Spleen (tissue), 7 donors: ENCODE measurements at regions not wholly inside any gene's neighbourhood (a gene's known extent, or its start where the extent isn't known, plus 50 kb on each side); places are given as distances from the start of the nearest gene placed in this dataset.

Experiments used
- POLR2A ChIP-seq, 3 donors: fragments of 450-650 bp; IDR thresholded peaks; one replicate each; pipeline ENCODE4 v1.5.1; 2017; ENCODE audit warnings: antibody characterized with exemption in 3 of 3, mild to moderate bottlenecking in 1 of 3
- TF ChIP-seq, protein P1 (sequence below), 11 experiments: fragments of 200-600 bp in 7 of 11; fragments of 450-650 bp in 4 of 11; sonication (generic) in 4 of 11; IDR thresholded peaks in 8 of 11; conservative IDR thresholded peaks in 3 of 11; 1 replicate in 7 of 11; 2 replicates in 4 of 11; pipeline versions ENCODE4 v1.4.0 to v1.8.0; 2016 to 2021; ENCODE audit warnings: antibody characterized with exemption in 11 of 11, inconsistent platforms in 4 of 11, mild to moderate bottlenecking in 1 of 11
- donor health status: DM: no; HTN: no; CAD: no; lungs with moderate emphysema.
- donor health status: DM: no; HTN: no; CAD: no.
- donor health status: DM: no; HTN: no; CAD: no.

DNA sequence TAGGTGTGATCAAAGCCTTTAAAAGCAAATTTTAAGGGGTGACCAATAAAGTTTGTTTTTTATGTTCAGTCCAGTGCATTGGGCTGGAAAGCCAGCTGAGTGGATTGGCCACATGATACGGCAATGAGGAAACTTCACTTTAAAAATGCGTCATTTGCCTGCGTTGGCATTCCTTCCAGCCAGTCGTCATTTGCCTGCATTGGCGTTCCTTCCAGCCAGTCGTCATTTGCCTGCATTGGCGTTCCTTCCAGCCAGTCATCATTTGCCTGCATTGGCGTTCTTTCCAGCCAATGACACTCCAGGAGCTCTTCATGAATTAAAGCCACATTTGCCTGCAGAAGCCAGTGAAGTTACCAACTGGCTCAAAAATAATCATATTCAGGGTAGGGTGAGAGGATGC, 378.6 kb downstream of the SMOC2 start:
- TF ChIP-seq, protein P1, sequence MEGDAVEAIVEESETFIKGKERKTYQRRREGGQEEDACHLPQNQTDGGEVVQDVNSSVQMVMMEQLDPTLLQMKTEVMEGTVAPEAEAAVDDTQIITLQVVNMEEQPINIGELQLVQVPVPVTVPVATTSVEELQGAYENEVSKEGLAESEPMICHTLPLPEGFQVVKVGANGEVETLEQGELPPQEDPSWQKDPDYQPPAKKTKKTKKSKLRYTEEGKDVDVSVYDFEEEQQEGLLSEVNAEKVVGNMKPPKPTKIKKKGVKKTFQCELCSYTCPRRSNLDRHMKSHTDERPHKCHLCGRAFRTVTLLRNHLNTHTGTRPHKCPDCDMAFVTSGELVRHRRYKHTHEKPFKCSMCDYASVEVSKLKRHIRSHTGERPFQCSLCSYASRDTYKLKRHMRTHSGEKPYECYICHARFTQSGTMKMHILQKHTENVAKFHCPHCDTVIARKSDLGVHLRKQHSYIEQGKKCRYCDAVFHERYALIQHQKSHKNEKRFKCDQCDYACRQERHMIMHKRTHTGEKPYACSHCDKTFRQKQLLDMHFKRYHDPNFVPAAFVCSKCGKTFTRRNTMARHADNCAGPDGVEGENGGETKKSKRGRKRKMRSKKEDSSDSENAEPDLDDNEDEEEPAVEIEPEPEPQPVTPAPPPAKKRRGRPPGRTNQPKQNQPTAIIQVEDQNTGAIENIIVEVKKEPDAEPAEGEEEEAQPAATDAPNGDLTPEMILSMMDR (IDR thresholded peaks at IDR 0.05 in 8 of 11, conservative IDR thresholded peaks at IDR 0.05 in 3 of 11) = no peak
- TF ChIP-seq POLR2A (IDR thresholded peaks at IDR 0.05) = no peak
